ENCODE measurements at regions not wholly inside any gene's neighbourhood (a gene's known extent, or its start where the extent isn't known, plus 50 kb on each side); places are given as distances from the start of the nearest gene placed in this dataset.

GRCh38 chr18:53764086-53764485 lies 460.4 kb downstream of the MBD2 start:
- no peak overlapping the region for H3K4me3 ChIP-seq (ENCODE audit: low read length in 2 of 2)
- H3K27ac ChIP-seq (ENCODE audit: low read depth in 1 of 2, low read length in 1 of 2): no peak overlapping the region
- WGBS: 94% methylated on average over 1 of the region's 1 CpG
- no peaks in the 10 kb centered on the region for H3K27me3 ChIP-seq (ENCODE audit: control insufficient read depth in 2 of 2, insufficient read depth in 1 of 2, low read length in 1 of 2)
- H3K36me3 ChIP-seq (ENCODE audit: control insufficient read depth in 2 of 2, insufficient read depth in 2 of 2, low read length in 1 of 2): no peaks in the 10 kb centered on the region
- H3K4me1 ChIP-seq (ENCODE audit: control insufficient read depth in 2 of 2, insufficient read depth in 2 of 2, low read length in 2 of 2): no peaks in the 10 kb centered on the region
- DNase-seq (ENCODE audit: low read depth in 6 of 9, low spot score in 9 of 9): no peak
- no peaks in the 10 kb centered on the region for H3K9me3 ChIP-seq (ENCODE audit: control insufficient read depth in 2 of 2, insufficient read depth in 1 of 2, low read length in 1 of 2)

GRCh38 chr18:53757328-53757727 lies 467.1 kb downstream of the MBD2 start:
- Histone ChIP-seq H3K4me1 (ENCODE audit: control insufficient read depth in 2 of 2, insufficient read depth in 2 of 2, low read length in 2 of 2) (no peaks in the 10 kb centered on the region), H3K36me3 (ENCODE audit: control insufficient read depth in 2 of 2, insufficient read depth in 2 of 2, low read length in 1 of 2) (no peaks in the 10 kb centered on the region), H3K4me3 (ENCODE audit: low read length in 2 of 2) (no peak overlapping the region), H3K27me3 (ENCODE audit: control insufficient read depth in 2 of 2, insufficient read depth in 1 of 2, low read length in 1 of 2) (no peaks in the 10 kb centered on the region), H3K27ac (ENCODE audit: low read depth in 1 of 2, low read length in 1 of 2) (no peak overlapping the region), H3K9me3 (ENCODE audit: control insufficient read depth in 2 of 2, insufficient read depth in 1 of 2, low read length in 1 of 2) (no peaks in the 10 kb centered on the region)
- no peak for DNase-seq (ENCODE audit: low read depth in 6 of 9, low spot score in 9 of 9)
- 86% methylated on average over 2 of the region's 2 CpGs for WGBS

- Histone ChIP-seq H3K27ac (ENCODE audit: low read depth in 1 of 2, low read length in 1 of 2) (no peak overlapping the region), H3K27me3 (ENCODE audit: control insufficient read depth in 2 of 2, insufficient read depth in 1 of 2, low read length in 1 of 2) (no peaks in the 10 kb centered on the region), H3K4me3 (ENCODE audit: low read length in 2 of 2) (no peak overlapping the region), H3K9me3 (ENCODE audit: control insufficient read depth in 2 of 2, insufficient read depth in 1 of 2, low read length in 1 of 2) (no peaks in the 10 kb centered on the region), H3K36me3 (ENCODE audit: control insufficient read depth in 2 of 2, insufficient read depth in 2 of 2, low read length in 1 of 2) (no peaks in the 10 kb centered on the region), H3K4me1 (ENCODE audit: control insufficient read depth in 2 of 2, insufficient read depth in 2 of 2, low read length in 2 of 2) (no peaks in the 10 kb centered on the region)
- 90% methylated on average over 3 of the region's 3 CpGs for WGBS
- no peak for DNase-seq (ENCODE audit: low read depth in 6 of 9, low spot score in 9 of 9)
These were observed 467.9 kb downstream of the MBD2 start for GRCh38 chr18:53756610-53756972.

- DNase-seq (ENCODE audit: low read depth in 6 of 9, low spot score in 9 of 9): no peak
- H3K9me3 ChIP-seq (ENCODE audit: control insufficient read depth in 2 of 2, insufficient read depth in 1 of 2, low read length in 1 of 2): no peaks in the 10 kb centered on the region
- no peak overlapping the region for H3K4me3 ChIP-seq (ENCODE audit: low read length in 2 of 2)
- 94% methylated on average over 5 of the region's 5 CpGs for WGBS
- no peak overlapping the region for H3K27ac ChIP-seq (ENCODE audit: low read depth in 1 of 2, low read length in 1 of 2)
- no peaks in the 10 kb centered on the region for H3K36me3 ChIP-seq (ENCODE audit: control insufficient read depth in 2 of 2, insufficient read depth in 2 of 2, low read length in 1 of 2)
- no peaks in the 10 kb centered on the region for H3K27me3 ChIP-seq (ENCODE audit: control insufficient read depth in 2 of 2, insufficient read depth in 1 of 2, low read length in 1 of 2)
- no peaks in the 10 kb centered on the region for H3K4me1 ChIP-seq (ENCODE audit: control insufficient read depth in 2 of 2, insufficient read depth in 2 of 2, low read length in 2 of 2)
These were observed 468.4 kb downstream of the MBD2 start for GRCh38 chr18:53755914-53756609.

GRCh38 chr18:53754154-53754553 lies 470.3 kb downstream of the MBD2 start:
- Histone ChIP-seq H3K4me3 (ENCODE audit: low read length in 2 of 2) (no peak overlapping the region), H3K4me1 (ENCODE audit: control insufficient read depth in 2 of 2, insufficient read depth in 2 of 2, low read length in 2 of 2) (no peaks in the 10 kb centered on the region), H3K36me3 (ENCODE audit: control insufficient read depth in 2 of 2, insufficient read depth in 2 of 2, low read length in 1 of 2) (no peaks in the 10 kb centered on the region), H3K9me3 (ENCODE audit: control insufficient read depth in 2 of 2, insufficient read depth in 1 of 2, low read length in 1 of 2) (no peaks in the 10 kb centered on the region), H3K27ac (ENCODE audit: low read depth in 1 of 2, low read length in 1 of 2) (no peak overlapping the region), H3K27me3 (ENCODE audit: control insufficient read depth in 2 of 2, insufficient read depth in 1 of 2, low read length in 1 of 2) (no peaks in the 10 kb centered on the region)
- DNase-seq (ENCODE audit: low read depth in 6 of 9, low spot score in 9 of 9): no peak

GRCh38 chr18:53753601-53754000 lies 470.9 kb downstream of the MBD2 start:
- H3K27ac ChIP-seq (ENCODE audit: low read depth in 1 of 2, low read length in 1 of 2): no peak overlapping the region
- no peak overlapping the region for H3K4me3 ChIP-seq (ENCODE audit: low read length in 2 of 2)
- no peak for DNase-seq (ENCODE audit: low read depth in 6 of 9, low spot score in 9 of 9)
- no peaks in the 10 kb centered on the region for H3K36me3 ChIP-seq (ENCODE audit: control insufficient read depth in 2 of 2, insufficient read depth in 2 of 2, low read length in 1 of 2)
- WGBS: 86% methylated on average over 3 of the region's 3 CpGs
- no peaks in the 10 kb centered on the region for H3K27me3 ChIP-seq (ENCODE audit: control insufficient read depth in 2 of 2, insufficient read depth in 1 of 2, low read length in 1 of 2)
- H3K4me1 ChIP-seq (ENCODE audit: control insufficient read depth in 2 of 2, insufficient read depth in 2 of 2, low read length in 2 of 2): no peaks in the 10 kb centered on the region
- H3K9me3 ChIP-seq (ENCODE audit: control insufficient read depth in 2 of 2, insufficient read depth in 1 of 2, low read length in 1 of 2): no peaks in the 10 kb centered on the region

- Histone ChIP-seq H3K36me3 (ENCODE audit: control insufficient read depth in 2 of 2, insufficient read depth in 2 of 2, low read length in 1 of 2) (no peaks in the 10 kb centered on the region), H3K4me3 (ENCODE audit: low read length in 2 of 2) (no peak overlapping the region), H3K27ac (ENCODE audit: low read depth in 1 of 2, low read length in 1 of 2) (no peak overlapping the region), H3K4me1 (ENCODE audit: control insufficient read depth in 2 of 2, insufficient read depth in 2 of 2, low read length in 2 of 2) (no peaks in the 10 kb centered on the region), H3K9me3 (ENCODE audit: control insufficient read depth in 2 of 2, insufficient read depth in 1 of 2, low read length in 1 of 2) (no peaks in the 10 kb centered on the region), H3K27me3 (ENCODE audit: control insufficient read depth in 2 of 2, insufficient read depth in 1 of 2, low read length in 1 of 2) (no peaks in the 10 kb centered on the region)
- no peak for DNase-seq (ENCODE audit: low read depth in 6 of 9, low spot score in 9 of 9)
- WGBS: 80% methylated on average over 5 of the region's 5 CpGs
These were observed 471.6 kb downstream of the MBD2 start for GRCh38 chr18:53752781-53753367.

GRCh38 chr18:53749766-53750165 lies 474.7 kb downstream of the MBD2 start:
- H3K9me3 ChIP-seq (ENCODE audit: control insufficient read depth in 2 of 2, insufficient read depth in 1 of 2, low read length in 1 of 2): no peaks in the 10 kb centered on the region
- no peaks in the 10 kb centered on the region for H3K27me3 ChIP-seq (ENCODE audit: control insufficient read depth in 2 of 2, insufficient read depth in 1 of 2, low read length in 1 of 2)
- no peaks in the 10 kb centered on the region for H3K4me1 ChIP-seq (ENCODE audit: control insufficient read depth in 2 of 2, insufficient read depth in 2 of 2, low read length in 2 of 2)
- no peak overlapping the region for H3K27ac ChIP-seq (ENCODE audit: low read depth in 1 of 2, low read length in 1 of 2)
- no peaks in the 10 kb centered on the region for H3K36me3 ChIP-seq (ENCODE audit: control insufficient read depth in 2 of 2, insufficient read depth in 2 of 2, low read length in 1 of 2)
- WGBS: 90% methylated on average over 5 of the region's 5 CpGs
- H3K4me3 ChIP-seq (ENCODE audit: low read length in 2 of 2): no peak overlapping the region
- DNase-seq (ENCODE audit: low read depth in 6 of 9, low spot score in 9 of 9): no peak

- Histone ChIP-seq H3K9me3 (ENCODE audit: control insufficient read depth in 2 of 2, insufficient read depth in 1 of 2, low read length in 1 of 2) (no peaks in the 10 kb centered on the region), H3K27me3 (ENCODE audit: control insufficient read depth in 2 of 2, insufficient read depth in 1 of 2, low read length in 1 of 2) (no peaks in the 10 kb centered on the region), H3K4me3 (ENCODE audit: low read length in 2 of 2) (no peak overlapping the region), H3K27ac (ENCODE audit: low read depth in 1 of 2, low read length in 1 of 2) (no peak overlapping the region), H3K4me1 (ENCODE audit: control insufficient read depth in 2 of 2, insufficient read depth in 2 of 2, low read length in 2 of 2) (no peaks in the 10 kb centered on the region), H3K36me3 (ENCODE audit: control insufficient read depth in 2 of 2, insufficient read depth in 2 of 2, low read length in 1 of 2) (no peaks in the 10 kb centered on the region)
- no peak for DNase-seq (ENCODE audit: low read depth in 6 of 9, low spot score in 9 of 9)
These were observed 476.8 kb downstream of the MBD2 start for GRCh38 chr18:53747663-53748160.

Measured in thymus (tissue), 11 donors.